ENCODE measurements at regions not wholly inside any gene's neighbourhood (a gene's known extent, or its start where the extent isn't known, plus 50 kb on each side); places are given as distances from the start of the nearest gene placed in this dataset.

GRCh38 chr4:173960398-173960797, 323.1 kb downstream of the FBXO8 start:
- DNase-seq: no peak
- Mint-ChIP-seq H3K9me3 (peaks cover 2 to 6% of the 10 kb centered on the region in 2 donors), H3K36me3 (no peaks in the 10 kb centered on the region), H3K27me3 (ENCODE audit: low read depth in 2 of 2) (no peaks in the 10 kb centered on the region), H3K27ac (no peak overlapping the region), H3K4me1 (no peaks in the 10 kb centered on the region), H3K4me3 (no peak overlapping the region)
- Histone ChIP-seq H3K27ac (ENCODE audit: low read length) (no peak overlapping the region), H3K9me3 (ENCODE audit: control insufficient read depth, insufficient read depth, low read length) (no peaks in the 10 kb centered on the region), H3K36me3 (ENCODE audit: control insufficient read depth, insufficient read depth, low read length) (no peaks in the 10 kb centered on the region), H3K27me3 (ENCODE audit: control insufficient read depth, insufficient read depth, low read length) (no peaks in the 10 kb centered on the region), H3K4me3 (ENCODE audit: low read length) (no peak overlapping the region), H3K4me1 (ENCODE audit: control insufficient read depth, insufficient read depth, low read length) (no peaks in the 10 kb centered on the region)
- 70% methylated on average over 5 of the region's 5 CpGs for WGBS (ENCODE audit: insufficient coverage)
- no peak for ATAC-seq
- no peak for TF ChIP-seq CTCF (IDR thresholded peaks at IDR 0.05)
- intact Hi-C loops (cut with micrococcal nuclease): no loop called here

GRCh38 chr4:173958445-173958844, 325.0 kb downstream of the FBXO8 start:
- H3K4me3 ChIP-seq (ENCODE audit: low read length): no peak overlapping the region
- H3K27ac Mint-ChIP-seq: no peak overlapping the region
- no peak for TF ChIP-seq CTCF (IDR thresholded peaks at IDR 0.05)
- H3K4me3 Mint-ChIP-seq: no peak overlapping the region
- no peaks in the 10 kb centered on the region for H3K4me1 ChIP-seq (ENCODE audit: control insufficient read depth, insufficient read depth, low read length)
- 0% methylated on average over 1 of the region's 1 CpG for WGBS (ENCODE audit: insufficient coverage)
- H3K9me3 ChIP-seq (ENCODE audit: control insufficient read depth, insufficient read depth, low read length): no peaks in the 10 kb centered on the region
- ATAC-seq (no peak), DNase-seq (no peak)
- intact Hi-C loops (cut with micrococcal nuclease): no loop called here
- no peaks in the 10 kb centered on the region for H3K36me3 ChIP-seq (ENCODE audit: control insufficient read depth, insufficient read depth, low read length)
- H3K9me3 Mint-ChIP-seq: peaks cover 2 to 6% of the 10 kb centered on the region in 2 donors
- no peak overlapping the region for H3K27ac ChIP-seq (ENCODE audit: low read length)
- H3K4me1 Mint-ChIP-seq: no peaks in the 10 kb centered on the region
- H3K36me3 Mint-ChIP-seq: no peaks in the 10 kb centered on the region
- no peaks in the 10 kb centered on the region for H3K27me3 ChIP-seq (ENCODE audit: control insufficient read depth, insufficient read depth, low read length)
- no peaks in the 10 kb centered on the region for H3K27me3 Mint-ChIP-seq (ENCODE audit: low read depth in 2 of 2)

- no peak for TF ChIP-seq CTCF (IDR thresholded peaks at IDR 0.05)
- Histone ChIP-seq H3K27me3 (ENCODE audit: control insufficient read depth, insufficient read depth, low read length) (no peaks in the 10 kb centered on the region), H3K27ac (ENCODE audit: low read length) (no peak overlapping the region), H3K9me3 (ENCODE audit: control insufficient read depth, insufficient read depth, low read length) (no peaks in the 10 kb centered on the region), H3K4me3 (ENCODE audit: low read length) (no peak overlapping the region), H3K36me3 (ENCODE audit: control insufficient read depth, insufficient read depth, low read length) (no peaks in the 10 kb centered on the region), H3K4me1 (ENCODE audit: control insufficient read depth, insufficient read depth, low read length) (no peaks in the 10 kb centered on the region)
- H3K36me3 Mint-ChIP-seq: no peaks in the 10 kb centered on the region
- 100% methylated on average over 1 of the region's 1 CpG for WGBS (ENCODE audit: insufficient coverage)
- ATAC-seq (no peak), DNase-seq (no peak)
- H3K27ac Mint-ChIP-seq: no peak overlapping the region
- H3K9me3 Mint-ChIP-seq: no peaks in the 10 kb centered on the region
- H3K27me3 Mint-ChIP-seq (ENCODE audit: low read depth in 2 of 2): no peaks in the 10 kb centered on the region
- no peak overlapping the region for H3K4me3 Mint-ChIP-seq
- no peaks in the 10 kb centered on the region for H3K4me1 Mint-ChIP-seq
- intact Hi-C loops (cut with micrococcal nuclease): no loop called here
Measured at GRCh38 chr4:173943547-173943946, 339.9 kb downstream of the FBXO8 start.

- H3K27me3 Mint-ChIP-seq (ENCODE audit: low read depth in 2 of 2): peaks cover 0 to 3% of the 10 kb centered on the region in 2 donors
- Histone ChIP-seq H3K9me3 (ENCODE audit: control insufficient read depth, insufficient read depth, low read length) (no peaks in the 10 kb centered on the region), H3K27ac (ENCODE audit: low read length) (no peak overlapping the region), H3K4me1 (ENCODE audit: control insufficient read depth, insufficient read depth, low read length) (no peaks in the 10 kb centered on the region), H3K27me3 (ENCODE audit: control insufficient read depth, insufficient read depth, low read length) (no peaks in the 10 kb centered on the region), H3K4me3 (ENCODE audit: low read length) (no peak overlapping the region), H3K36me3 (ENCODE audit: control insufficient read depth, insufficient read depth, low read length) (no peaks in the 10 kb centered on the region)
- no peaks in the 10 kb centered on the region for H3K36me3 Mint-ChIP-seq
- no peak for ATAC-seq
- no peaks in the 10 kb centered on the region for H3K4me1 Mint-ChIP-seq
- no peak overlapping the region for H3K27ac Mint-ChIP-seq
- DNase-seq: no peak
- H3K4me3 Mint-ChIP-seq: no peak overlapping the region
- peaks cover 2 to 6% of the 10 kb centered on the region in 2 donors for H3K9me3 Mint-ChIP-seq
- intact Hi-C loops (cut with micrococcal nuclease): no loop called here
- 61% methylated on average over 4 of the region's 5 CpGs for WGBS (ENCODE audit: insufficient coverage)
- TF ChIP-seq CTCF (IDR thresholded peaks at IDR 0.05): no peak
Measured at GRCh38 chr4:173940146-173940545, 343.3 kb downstream of the FBXO8 start.
